ENCODE measurements at regions not wholly inside any gene's neighbourhood (a gene's known extent, or its start where the extent isn't known, plus 50 kb on each side); places are given as distances from the start of the nearest gene placed in this dataset.

- no peak overlapping the region for H3K27ac ChIP-seq
- ChIA-PET POLR2A (ENCODE audit: low non-redundant PET) (no interaction called here), CTCF (no interaction called here)
- DNase-seq (ENCODE audit: low spot score) = no peak
- TF ChIP-seq CTCF (conservative IDR thresholded peaks at IDR 0.05; ENCODE audit: low read depth) = no peak
These were observed 67.0 kb downstream of the CXCL12 start for GRCh38 chr10:44317856-44318255.

- no peak for DNase-seq (ENCODE audit: low spot score)
- CTCF ChIA-PET = interaction anchor here (0.7 kb wide), 1 partner anchor 542 kb away, joined by 3 read pairs; no protein-coding TSS in a partner anchor
- no peak for TF ChIP-seq CTCF (conservative IDR thresholded peaks at IDR 0.05; ENCODE audit: low read depth)
- POLR2A ChIA-PET (ENCODE audit: low non-redundant PET) = no interaction called here
- no peak overlapping the region for H3K27ac ChIP-seq
These were observed 68.0 kb downstream of the CXCL12 start for GRCh38 chr10:44316922-44317215.

- CTCF ChIA-PET = interaction anchor here (0.6 to 0.7 kb wide), 2 partner anchors 152 to 541 kb away, joined by 3 read pairs; no protein-coding TSS in a partner anchor
- no peak overlapping the region for H3K27ac ChIP-seq
- POLR2A ChIA-PET (ENCODE audit: low non-redundant PET) = no interaction called here
These were observed 68.5 kb downstream of the CXCL12 start for GRCh38 chr10:44316187-44316921.

GRCh38 chr10:44314802-44315460 is 70.0 kb downstream of the CXCL12 start:
- H3K27ac ChIP-seq = peak overlapping the region; percentile 63
- POLR2A ChIA-PET (ENCODE audit: low non-redundant PET) = no interaction called here
- DNase-seq (ENCODE audit: low spot score) = no peak
- CTCF ChIA-PET = interaction anchor here (0.7 kb wide), 1 partner anchor 250 kb away, joined by 3 read pairs; no protein-coding TSS in a partner anchor
- no peak for TF ChIP-seq CTCF (conservative IDR thresholded peaks at IDR 0.05; ENCODE audit: low read depth)

More at GRCh38 chr10:44316187-44316921, 68.5 kb downstream of the CXCL12 start:
- no peak for TF ChIP-seq CTCF (conservative IDR thresholded peaks at IDR 0.05; ENCODE audit: low read depth)
- no peak for DNase-seq (ENCODE audit: low spot score)

- no peak for TF ChIP-seq CTCF (conservative IDR thresholded peaks at IDR 0.05; ENCODE audit: low read depth)
- CTCF ChIA-PET = interaction anchor here (0.7 kb wide), 1 partner anchor 251 kb away, joined by 3 read pairs; no protein-coding TSS in a partner anchor
- H3K27ac ChIP-seq = no peak overlapping the region
- POLR2A ChIA-PET (ENCODE audit: low non-redundant PET) = no interaction called here
- no peak for DNase-seq (ENCODE audit: low spot score)
These were observed 71.1 kb downstream of the CXCL12 start for GRCh38 chr10:44313761-44314165.

GRCh38 chr10:44312401-44312800 is 72.5 kb downstream of the CXCL12 start:
- POLR2A ChIA-PET (ENCODE audit: low non-redundant PET) = no interaction called here
- no peak overlapping the region for H3K27ac ChIP-seq
- no peak for TF ChIP-seq CTCF (conservative IDR thresholded peaks at IDR 0.05; ENCODE audit: low read depth)
- no peak for DNase-seq (ENCODE audit: low spot score)
- CTCF ChIA-PET = no interaction called here
